GM19238 (cell line): ENCODE measurements at regions not wholly inside any gene's neighbourhood (a gene's known extent, or its start where the extent isn't known, plus 50 kb on each side); places are given as distances from the start of the nearest gene placed in this dataset.

Source experiments
- DNase-seq: peaks from one replicate; pipeline ENCODE4 v3.0.0; 2011; ENCODE audit warnings: low spot score; ENCODE audit not compliant: insufficient read length

DNA sequence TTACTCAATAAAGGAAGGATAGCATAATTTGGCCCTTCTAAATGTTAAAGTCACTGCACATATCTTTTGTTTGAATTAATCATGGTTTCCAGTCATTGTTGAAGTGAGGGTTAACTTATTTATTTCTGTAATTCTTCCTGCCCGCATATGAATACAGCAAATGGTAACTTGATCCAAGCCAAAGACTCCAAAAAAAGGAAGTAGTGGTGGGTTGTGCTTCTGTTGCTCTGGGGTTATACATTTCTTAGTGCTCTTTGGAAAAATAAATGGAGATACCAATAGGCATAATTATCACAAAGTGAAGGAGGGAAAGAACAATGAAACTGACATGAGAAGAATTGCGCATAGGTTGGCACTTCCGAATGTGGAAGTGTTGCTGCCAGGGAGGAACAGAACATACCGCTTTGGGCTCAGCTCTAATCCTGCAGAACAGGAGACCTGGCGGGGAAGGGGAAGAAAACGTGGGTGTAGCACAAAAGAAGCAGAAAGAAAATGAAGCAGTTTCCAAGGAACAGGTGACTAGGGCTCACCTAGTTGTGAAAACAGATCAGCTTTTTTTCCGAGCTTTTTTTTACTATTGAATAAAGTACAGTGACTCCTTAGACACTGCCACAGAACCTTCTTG is 69.7 kb upstream of the TAF11L2 start:
- DNase-seq = no peak

DNA sequence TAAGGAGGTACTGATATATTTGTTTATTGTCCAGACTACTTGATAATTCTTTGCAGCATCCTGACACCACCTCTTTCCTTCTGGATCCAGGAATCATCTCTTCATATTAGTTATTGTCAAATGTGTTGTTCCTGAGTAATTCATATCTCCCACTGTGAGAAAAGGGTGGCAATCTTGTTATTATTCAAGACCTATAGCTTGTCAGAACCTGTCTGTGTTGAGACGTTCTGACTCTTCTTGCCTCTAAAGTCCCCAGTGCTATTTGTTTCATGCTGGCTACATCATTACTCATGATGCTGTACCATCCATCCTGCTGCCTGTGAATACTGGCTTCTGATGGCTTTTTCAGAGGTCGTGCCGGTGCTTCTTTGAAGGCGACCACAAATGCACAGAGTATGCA is 68.7 kb upstream of the TAF11L2 start:
- no peak for DNase-seq

DNA sequence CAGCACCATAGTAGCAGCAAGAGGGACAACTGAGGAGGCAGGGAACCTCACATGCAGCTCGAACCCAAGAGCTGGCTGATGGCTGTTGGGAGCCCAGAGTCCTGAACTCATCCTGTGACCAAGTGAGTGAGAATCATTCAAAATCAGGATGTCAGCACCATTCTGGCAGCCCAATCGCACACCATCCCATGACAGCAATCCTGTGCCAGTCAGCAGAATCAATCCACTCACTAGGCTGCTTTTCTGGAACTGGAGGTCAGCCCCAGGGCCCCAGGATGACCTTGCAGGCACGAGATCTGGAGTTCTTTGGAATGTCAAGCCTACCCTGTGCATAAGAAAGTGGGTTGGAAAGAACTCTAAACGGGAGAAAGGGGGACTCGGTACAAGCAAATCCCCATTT is 67.8 kb upstream of the TAF11L2 start:
- DNase-seq = no peak

DNA sequence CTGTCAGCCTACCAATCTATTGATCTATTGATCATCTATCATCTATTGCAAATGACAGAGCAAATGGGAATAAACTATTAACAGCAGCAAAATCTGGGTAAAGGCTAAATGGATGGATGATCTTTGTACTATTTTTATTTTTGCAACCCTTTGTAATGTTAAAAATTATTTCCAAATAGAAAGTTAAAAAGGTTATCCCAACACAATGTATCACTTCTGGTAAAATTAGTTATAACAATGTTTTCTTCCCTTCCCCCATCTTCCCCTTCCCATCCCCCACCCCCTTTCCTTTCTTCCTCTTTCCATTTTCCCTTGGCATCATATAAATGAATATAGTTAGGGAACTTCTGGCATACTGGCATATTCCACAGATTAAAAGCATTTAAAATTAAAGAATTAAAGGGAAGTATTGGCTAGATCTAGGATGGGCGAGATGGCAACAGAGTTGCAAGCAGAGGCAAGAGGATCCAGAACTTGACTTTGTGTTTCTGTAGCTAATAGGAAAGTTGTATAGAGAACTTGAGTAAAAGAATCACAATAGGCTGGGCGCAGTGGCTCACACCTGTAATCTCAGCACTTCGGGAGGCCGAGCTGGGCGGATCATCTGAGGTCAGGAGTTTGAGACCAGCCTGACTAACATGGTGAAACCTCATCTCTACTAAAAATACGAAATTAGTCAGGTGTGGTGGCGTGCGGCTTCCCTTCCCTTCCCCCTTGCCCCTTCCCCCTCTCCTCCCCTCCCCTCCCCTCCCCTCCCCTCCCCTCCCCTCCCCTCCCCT is 66.6 kb upstream of the TAF11L2 start:
- DNase-seq = no peak

DNA sequence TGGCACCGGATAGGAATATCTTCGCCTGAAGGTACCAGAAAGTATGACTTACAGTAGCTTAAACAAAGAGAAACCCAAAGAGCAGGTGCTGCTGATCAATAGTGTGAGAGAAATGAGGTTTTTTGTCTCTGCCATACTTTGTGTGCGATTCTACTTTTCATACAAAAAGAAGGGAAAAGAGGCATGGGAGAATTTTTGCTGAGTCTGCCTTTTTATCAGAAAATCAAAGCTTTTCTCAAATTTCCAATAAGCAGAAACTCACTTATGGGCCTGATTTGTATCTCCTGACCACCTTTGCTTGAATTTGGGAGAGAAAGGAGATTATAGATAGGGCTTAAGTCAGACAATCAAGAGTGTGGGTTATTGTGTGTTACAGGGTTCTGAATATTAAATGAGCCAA is 65.5 kb upstream of the TAF11L2 start:
- DNase-seq = no peak

DNA sequence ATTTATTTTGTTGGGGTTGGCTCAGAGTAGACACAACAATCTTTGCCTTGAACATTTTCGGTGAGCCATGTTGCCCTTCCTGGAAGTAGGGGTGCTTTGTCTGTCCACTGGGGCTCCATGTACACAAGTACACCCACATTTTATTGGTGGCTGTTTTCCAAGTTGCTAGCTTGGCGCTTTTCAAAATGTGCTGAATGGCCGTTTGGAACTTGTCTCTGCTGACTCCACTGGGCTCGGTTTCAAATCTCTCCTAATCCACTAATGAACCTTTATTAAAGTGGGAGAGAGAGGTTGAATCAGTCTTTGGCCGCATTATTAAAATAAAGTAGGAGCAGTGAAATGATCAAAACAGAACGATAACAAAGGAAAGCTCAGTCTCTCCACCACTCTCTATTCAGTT is 64.6 kb upstream of the TAF11L2 start:
- DNase-seq = no peak

DNA sequence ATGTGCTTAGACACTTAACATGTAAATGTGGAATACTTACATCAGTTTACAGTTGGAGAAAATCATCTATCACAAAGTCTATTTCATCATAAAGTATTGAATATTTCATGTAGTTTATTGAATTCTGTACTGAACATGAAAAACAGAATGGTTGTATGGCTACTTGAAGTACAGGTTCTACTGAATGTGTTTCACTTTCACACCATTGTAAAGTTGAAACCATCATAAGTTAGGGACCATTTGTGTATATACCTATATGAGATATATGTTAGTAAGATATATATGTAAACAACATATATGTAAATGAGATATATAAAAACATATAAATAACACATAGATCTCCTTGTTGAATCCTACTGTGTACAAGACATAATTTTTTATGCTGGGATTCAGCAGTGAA is 63.0 kb upstream of the TAF11L2 start:
- DNase-seq = no peak

DNA sequence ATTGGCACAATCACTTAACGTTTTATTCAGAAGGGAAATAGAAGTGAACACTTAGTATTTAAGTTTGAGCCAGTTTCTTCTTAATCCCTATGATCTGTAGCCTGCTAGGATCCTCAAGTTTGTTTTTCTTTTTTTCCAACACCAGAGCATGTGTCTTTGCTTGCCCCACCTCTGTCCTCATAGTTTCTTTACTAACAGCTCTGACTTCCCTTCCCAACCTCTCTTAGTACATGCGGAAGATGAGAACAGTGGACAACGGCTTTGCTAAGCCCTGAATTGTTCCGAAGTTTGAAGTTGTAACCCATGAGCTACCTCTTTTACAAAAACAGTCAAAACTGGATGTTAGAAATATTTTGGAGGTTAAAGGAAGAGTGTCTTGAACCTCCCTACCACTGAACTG is 61.7 kb upstream of the TAF11L2 start:
- no peak for DNase-seq

DNA sequence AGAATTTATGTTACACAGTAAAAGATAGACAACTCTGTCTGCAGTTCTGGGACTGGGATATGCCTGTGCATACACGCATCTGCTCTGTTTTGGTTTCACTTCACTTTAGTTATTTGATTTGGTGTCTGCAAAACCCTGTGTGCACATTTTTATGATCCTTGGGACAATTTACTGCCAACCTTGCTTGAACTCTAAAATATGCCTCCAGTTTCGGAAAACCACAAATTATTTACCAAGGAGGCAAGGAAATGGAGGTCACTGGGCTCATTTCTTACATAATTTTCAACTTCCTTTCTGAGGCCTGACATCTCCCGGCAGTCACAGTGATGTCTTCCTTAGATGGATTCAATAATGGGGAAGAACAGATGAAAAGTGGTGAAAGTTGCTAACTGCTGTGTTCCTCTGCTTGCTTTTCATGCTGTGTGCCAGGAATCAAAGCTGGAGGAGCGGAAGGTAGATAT is 61.2 kb upstream of the TAF11L2 start:
- DNase-seq = no peak

DNA sequence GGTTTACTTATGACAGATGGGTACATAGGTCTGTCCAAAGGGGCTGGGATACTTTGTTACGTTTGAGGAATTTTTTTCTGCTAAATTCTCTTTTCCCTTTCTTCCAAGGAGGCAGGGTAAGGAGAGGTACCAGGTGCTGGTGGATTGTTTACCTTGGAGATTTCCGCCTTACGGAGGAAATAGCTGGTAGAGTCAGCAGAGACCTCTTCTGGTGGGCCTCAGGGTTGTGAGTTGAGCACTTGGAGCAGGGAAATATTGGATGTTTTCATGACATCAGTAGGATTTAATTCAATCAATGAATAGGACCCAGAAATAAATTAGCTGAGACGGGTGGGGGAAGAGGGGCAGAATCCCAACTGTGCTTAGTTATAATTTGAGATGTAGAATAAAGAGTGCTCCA is 60.0 kb upstream of the TAF11L2 start:
- DNase-seq = no peak

DNA sequence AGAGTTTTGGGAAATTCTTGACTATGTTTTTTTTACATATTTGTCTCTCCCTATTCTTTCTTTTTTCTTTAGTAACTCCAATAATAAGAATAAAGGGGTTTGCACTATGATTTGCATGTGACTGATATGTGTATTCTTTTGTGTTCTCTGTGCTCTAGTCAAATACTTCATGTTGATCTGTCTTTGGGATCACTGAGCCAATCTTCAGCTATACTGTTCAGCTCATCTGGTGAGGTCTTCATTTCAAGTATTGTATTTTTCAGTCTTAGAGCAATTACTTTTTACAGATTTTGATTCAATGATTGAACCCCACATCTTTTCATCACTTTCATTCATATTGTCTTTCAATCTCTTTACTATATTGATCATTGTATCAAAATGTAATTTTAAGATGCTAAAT is 58.1 kb upstream of the TAF11L2 start:
- no peak for DNase-seq

DNA sequence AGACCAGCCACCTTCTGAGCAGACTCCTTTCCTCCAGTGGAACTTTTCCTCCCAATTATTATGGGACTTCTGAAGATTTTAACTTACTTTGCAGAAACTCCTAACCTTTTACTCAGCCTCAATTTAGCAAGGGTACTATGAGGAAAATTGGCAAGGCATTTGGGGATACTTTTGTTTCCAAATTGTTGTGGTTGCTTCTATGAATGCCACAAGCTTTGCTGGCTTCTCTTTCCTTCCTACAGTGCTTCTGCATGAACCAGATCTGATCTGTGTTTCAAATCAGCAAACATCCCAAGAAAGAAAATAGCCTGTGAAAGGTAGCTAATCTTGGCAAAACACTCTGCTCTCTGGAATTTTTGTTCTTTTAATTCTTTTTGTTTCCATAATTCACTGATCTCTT is 57.3 kb upstream of the TAF11L2 start:
- DNase-seq = no peak

DNA sequence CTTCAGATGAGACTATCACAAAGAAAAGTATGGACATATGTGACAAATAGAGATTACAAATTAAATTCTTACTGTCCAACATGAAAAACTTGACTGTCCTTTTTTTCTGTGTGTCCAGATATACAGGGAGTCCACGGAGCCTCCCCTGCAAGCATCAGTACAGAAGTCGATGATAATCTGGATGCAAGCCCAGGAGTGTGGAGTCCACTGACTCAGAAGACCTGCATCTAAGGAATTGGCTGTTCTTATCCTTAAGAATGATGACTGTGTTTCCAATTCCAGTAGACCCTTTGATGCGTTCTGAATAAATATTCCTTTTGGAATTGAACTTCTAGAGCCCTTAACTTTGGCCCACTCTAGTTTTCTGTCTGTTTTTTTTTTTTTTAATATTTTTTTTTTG is 56.7 kb upstream of the TAF11L2 start:
- no peak for DNase-seq

DNA sequence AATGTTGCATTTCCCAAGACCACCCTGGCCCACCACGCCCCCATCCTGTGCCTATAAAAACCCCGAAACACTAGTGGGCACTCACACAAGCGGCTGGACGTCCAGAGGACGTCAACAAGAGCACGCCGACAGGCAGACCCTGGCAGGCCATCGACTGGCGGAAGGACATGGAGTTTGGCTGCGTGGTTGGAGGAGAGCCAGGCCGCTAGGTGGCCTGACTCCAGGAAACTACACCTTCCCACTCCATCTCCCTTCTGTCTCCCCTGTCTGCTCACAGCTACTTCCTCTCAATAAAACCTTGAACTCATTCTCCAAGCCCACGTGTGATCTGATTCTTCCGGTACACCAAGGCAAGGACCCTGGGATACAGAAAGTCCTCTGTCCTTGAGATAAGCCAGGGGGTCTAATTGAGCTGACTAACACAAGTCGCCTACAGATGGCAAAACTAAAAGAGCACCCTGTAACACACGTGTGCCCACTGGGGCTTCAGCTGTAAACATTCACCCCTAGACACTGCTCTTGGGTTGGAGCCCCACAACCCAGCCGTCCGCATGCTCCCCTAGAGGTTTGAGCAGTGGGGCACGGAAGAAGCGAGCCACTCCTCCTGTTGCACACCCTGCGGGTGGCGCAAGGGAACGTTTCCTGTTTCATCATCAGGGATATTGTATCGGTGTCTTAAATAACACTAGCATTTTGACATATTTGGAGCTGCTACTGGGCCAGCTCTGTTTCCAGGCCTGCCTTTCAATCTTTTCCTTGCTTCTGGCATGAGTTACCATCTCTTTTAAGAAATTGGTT is 54.5 kb upstream of the TAF11L2 start:
- DNase-seq = no peak

DNA sequence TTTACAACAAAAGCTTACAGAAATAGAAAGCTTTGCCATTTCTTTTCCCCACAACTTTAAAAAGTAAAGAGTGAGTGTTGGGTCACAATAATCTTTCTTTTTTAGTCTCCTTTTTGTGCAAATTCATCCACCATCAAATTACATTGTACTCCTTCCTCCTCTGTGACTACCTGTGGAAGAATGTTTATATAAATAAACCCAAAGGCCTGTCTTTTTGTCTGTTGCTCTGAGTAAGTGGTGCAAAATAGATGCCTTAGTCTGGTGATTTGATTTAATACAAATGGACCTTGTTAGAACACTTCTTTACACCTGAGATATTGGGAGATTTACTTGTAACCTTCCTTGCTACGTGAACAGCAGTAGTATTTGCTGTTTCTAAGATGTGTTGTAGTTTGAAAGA is 53.5 kb upstream of the TAF11L2 start:
- DNase-seq = no peak

DNA sequence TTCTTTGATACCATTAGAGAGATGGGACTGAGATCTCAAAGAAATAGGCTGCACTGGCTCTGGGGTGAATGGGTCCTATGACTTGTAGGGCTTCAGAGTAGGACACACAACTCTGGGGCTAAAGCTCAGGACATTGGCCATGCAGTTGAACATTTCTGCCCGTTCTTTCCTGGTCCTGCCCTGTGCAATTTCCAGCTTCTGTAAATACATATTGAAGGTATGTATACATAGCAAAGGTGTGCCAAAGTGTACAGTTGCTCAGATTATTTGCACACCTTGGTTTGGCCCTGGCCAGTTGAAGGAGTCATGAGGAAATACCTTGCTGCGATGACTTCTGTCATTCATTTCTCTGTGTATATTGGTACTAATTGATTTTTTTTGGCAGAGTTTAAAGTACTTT is 52.8 kb upstream of the TAF11L2 start:
- DNase-seq = no peak
